ENCODE measurements at regions not wholly inside any gene's neighbourhood (a gene's known extent, or its start where the extent isn't known, plus 50 kb on each side); places are given as distances from the start of the nearest gene placed in this dataset.

GRCh38 chr3:76021376-76021775 lies 236.0 kb upstream of the ZNF717 start:
- TF ChIP-seq POLR2A (IDR thresholded peaks at IDR 0.05; ENCODE audit: low read depth, low read length): no peak
- no peak for TF ChIP-seq TAF1 (IDR thresholded peaks at IDR 0.05; ENCODE audit: borderline replicate concordance, low read depth, low read length)
- no peak for TF ChIP-seq POLR2AphosphoS5 (IDR thresholded peaks at IDR 0.05; ENCODE audit: low read depth, low read length)

Data from GM12892 (cell line).